Anterior cingulate cortex (tissue), 58 donors: ENCODE measurements at regions not wholly inside any gene's neighbourhood (a gene's known extent, or its start where the extent isn't known, plus 50 kb on each side); places are given as distances from the start of the nearest gene placed in this dataset.

Source experiments
- DNase-seq, 58 donors: peaks; one replicate each; lab custom pipeline; 2025; lab: John Stamatoyannopoulos, UW

DNA sequence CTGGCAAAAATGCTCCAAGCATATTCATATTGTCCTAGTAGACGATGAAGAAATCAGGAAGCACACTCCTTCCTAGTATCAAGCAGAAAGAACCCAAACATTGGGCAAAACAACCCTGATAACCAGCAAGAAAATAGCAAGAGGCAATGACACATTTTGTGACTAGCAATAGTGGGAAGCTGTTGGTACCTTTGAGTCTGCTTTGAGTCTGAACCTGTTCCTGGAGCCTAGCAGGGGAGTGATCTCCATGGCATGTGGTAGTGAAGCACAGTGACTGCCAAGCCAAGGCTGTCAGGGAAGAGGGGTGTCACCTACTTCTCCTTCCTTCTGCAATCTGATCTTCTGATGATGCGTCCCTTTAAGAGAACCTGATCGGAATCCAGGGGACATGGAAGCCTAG lies 533.9 kb downstream of the VRK1 start:
- no peak for DNase-seq

DNA sequence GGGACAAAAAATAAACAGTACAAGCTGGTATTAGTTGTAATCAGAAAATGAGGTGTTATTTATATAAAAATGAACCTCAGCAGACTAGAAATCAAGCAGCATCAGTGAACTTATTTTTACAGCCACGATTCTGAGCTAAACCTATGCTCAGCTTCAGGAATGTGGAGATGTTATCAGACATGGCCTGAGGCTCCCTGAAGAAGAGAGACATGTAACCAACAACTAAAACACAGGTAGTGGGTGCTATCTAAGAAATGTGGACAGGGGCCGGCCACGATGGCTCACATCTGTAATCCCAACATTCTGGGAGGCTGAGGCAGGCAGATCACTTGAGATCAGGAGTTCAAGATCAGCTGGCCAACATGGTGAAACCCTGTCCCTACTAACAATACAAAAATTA lies 534.3 kb downstream of the VRK1 start:
- no peak for DNase-seq

DNA sequence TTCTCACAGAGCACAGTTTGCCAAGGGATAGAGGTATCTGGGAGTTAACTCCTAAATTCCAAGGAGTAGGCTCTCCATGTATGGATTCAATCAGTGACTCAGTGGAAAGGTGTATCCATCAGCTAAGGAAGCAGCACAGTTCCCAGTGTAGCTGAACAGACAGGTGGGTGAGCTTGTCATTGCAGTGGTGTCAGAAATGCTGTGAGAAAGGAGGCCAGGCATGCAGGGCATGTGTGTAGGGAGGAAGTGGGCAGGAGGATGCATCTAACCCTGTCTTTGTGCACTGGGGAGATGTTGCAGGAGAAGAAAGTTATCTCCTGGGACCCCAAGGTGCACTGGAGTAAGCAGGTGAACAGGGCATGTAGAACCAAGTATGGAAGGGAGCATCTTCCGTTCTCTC lies 539.0 kb downstream of the VRK1 start:
- peak in 1 of 58 donors; percentile 11 for DNase-seq

DNA sequence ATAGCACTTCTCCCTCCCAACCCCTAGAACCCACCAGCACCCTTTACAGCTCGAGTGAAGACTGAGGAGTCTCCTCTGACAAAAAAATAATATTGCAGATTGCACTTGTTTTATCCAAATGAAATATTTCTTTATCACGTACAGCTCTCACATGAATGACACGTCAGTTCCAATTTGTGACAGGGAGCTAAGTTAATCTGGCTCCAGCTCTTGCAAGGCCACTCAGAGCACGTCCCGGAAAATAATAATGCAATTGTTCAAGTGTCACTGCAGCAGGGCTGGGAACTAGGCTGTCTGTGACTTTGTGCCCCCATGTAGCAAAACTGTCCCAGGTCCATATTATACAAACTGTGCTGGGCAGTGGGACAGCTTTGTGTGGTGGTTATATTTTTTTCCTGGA lies 539.6 kb downstream of the VRK1 start:
- peak in 12 of 58 donors; percentile 1 to 41 (median 10) for DNase-seq

DNA sequence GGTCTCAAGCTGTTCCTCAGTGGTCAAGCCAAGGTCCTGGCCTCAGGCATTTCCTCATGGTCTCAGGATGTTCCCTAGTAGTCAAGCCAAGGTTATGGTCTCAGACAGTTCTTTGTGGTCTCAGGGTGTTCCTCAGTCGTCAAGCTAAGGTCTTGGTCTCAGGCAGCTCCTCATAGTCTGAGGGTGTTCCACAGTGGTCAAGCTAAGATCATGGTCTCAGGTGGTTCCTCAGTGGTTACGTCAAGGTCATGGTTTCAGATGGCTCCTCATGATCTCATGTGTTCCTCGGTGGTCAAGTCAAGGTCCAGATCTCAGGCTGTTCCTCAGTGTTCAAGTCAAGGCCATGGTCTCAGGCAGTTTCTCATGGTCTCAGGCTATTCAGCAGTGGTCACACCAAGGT lies 540.1 kb downstream of the VRK1 start:
- DNase-seq: no peak

DNA sequence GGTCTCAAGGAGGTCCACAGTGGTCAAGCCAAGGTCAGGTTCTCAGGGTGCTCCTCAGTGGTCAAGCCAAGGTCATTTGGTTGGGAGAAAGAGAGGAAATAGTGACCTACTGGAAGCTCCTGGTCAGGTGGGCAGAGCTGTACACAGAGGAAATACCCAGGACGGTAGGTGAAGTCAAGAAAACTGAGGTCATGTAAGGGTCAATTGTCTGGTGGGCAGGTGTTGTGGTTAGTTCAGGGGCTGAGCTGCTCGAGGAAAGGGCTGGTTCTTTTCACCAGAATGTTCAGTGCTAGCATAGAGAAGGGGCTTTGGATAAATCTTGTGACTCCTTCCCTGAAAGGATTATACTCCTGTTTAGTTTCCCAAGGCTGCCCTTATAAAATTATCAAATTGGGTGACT lies 540.5 kb downstream of the VRK1 start:
- no peak for DNase-seq

DNA sequence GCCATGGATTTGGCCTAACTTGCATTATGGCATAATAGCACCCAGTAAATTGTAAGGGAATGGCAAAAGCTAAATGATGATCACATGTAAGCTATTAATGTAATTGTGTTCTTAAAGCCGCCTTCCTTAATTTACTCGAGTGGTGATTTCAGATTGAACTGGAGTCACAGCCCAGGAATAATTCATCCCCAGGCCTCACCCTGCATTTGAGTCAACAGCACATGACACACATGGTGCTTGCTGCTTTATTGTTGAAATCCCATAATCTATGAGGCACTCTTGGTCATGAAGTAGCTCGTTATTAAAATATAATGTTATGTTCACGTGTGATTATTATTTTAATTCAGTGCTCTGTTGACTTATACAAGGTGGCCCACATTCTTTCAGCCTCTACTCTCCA lies 547.5 kb downstream of the VRK1 start:
- DNase-seq: no peak

DNA sequence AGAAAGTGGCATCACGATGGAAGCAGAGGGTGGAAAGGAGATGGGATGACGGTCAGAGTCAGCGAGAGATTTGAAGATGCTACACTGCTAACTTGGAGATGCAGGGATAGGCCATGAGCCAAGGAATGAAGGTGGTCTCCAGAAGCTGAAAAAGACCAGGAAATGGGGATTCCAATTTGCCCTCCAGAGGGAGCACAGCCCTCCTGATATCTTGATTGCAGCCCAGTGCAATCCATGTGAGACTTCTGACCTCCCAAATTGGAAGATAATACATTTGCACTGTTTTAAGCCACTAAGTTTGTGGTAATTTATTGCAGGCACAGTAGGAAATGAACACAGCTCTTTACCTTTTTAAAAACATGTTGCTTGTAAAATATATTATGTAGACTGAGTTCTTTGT lies 549.5 kb downstream of the VRK1 start:
- no peak for DNase-seq

DNA sequence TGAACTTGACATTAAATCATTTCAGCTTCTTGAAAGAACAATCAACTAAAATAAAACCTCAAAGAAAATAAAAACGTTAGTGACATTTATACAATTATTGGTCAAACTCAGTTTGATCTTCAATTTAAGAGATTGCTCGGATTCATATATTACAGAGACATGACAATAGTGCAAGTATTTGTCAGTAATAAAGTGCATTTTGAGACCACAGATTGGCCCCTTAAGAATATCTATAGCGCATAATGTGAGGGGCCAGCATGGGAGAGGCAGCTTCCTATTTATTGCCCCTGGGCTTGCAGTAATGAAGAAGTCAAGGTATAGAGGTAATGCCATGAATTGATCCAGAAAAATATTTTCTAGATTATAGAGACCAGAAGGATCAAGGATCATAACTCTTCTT lies 552.3 kb downstream of the VRK1 start:
- DNase-seq: no peak

DNA sequence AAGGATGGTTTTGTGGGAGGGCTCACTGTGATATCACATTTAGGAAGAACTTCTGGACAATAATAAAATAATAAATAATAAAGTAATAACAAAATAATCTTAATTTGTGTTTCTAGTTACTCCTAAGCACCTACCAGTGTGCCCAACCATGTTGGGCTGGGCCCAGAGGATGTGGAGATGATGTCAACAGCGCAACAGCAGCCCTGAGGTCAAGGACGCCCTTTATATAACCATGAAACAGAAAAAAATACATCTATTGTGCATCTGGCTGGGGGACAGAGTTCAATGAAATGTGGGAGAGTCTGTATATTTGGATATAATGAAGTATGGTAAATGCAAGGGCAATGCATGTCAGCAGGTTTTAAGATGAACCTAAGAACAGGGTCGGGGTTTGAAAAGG lies 552.8 kb downstream of the VRK1 start:
- DNase-seq: no peak

DNA sequence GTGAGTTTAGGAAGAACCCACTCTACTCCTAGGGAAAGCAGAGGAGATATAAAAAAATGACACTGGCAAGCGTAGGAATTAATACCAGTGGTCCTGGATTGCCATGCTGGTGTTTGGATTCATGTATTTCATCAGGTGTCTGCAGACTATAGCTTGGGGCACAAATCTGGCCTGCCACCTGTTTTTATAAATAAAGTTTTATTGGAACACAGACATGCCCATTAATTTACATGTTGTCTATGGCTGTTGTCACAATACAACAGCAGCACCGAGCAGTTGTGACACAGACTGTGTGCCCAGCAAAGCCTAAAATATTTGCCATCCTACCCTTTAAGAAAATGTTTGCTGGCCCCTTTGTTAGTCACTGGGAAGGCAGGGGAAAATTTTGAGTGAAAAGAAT lies 553.2 kb downstream of the VRK1 start:
- no peak for DNase-seq

DNA sequence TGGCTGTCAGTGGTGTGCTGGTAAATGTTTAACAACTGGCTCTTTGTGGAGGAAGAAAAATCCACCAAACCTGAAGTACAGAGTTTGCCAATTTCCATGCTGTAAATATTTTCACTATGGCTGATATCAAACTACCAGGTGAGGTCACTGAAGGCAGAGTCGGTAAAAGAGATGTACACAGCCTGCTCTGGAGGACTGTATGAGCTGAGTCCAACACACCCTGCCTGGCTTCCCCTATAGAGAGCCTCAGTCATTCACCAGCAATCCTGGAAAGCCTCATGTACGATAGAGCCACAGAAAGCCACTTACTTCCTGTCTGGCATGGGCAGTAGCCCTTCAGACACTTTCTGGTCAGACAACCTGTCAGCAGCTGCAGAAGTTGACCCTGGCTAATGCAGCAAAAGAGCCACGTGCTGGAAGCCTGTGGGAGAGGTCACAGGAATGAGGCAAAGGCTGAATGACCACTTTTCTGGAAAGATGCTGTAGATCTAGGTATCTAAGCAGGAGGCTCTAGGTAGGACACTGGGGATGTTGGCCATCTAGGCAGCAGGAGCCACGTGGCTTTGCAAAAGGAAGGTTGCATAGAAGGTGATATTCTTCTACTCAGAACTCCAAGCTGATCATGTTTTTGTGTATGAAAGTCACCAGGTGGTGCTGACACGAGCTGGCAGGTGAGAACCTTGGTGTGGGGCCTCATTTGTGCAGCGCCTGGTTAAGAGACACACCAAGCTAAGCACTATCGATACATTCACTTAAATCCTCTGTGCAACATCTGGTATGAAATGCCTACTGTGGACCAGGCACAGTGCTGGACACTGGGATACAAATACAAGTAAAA lies 553.9 kb downstream of the VRK1 start:
- no peak for DNase-seq

DNA sequence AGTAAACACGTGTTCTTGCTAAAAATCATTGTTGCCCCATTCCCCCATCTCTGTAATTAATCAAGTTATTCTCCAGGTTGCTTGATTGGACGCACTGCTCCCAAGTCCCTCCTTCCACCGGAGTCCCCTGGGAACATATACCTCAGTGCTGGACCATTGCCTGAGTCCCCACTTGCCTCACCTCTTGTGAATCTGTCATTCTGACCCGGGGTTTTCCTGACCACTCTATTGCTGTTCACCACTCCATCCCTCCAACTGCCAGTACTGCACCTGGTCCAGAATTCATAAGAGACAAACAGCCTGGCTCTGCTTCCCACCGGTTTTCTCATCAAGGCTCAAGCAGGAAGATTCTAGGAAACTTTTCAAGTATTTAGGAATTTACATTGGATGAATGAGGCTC lies 555.9 kb downstream of the VRK1 start:
- DNase-seq: no peak

DNA sequence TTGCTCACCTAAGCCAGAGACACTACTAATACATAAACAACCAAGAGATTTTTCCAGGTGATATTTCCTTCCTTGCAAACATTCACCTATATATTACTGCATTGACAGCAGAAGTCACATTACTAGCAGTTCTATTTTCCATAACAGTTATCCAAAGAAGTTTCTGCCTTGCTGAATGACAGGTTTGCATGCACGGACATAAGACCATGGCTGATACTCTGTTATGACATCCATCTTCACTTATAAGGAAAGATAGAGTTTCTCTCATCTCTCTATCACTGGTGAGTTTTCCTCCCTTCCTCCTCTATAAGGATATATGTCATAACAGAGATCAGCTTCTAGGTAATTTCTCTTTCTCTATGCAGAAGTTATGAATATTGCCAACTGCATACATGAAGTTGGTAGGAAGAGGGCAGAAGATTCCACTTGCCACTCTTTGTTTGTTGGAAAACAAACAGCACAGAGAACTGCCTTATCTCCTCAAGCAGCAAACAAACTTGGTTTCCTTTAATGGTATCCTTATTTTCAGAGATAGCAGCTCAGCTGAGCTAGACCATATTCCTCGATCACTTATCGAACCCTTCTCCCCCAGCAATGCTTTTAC lies 557.0 kb downstream of the VRK1 start:
- no peak for DNase-seq

DNA sequence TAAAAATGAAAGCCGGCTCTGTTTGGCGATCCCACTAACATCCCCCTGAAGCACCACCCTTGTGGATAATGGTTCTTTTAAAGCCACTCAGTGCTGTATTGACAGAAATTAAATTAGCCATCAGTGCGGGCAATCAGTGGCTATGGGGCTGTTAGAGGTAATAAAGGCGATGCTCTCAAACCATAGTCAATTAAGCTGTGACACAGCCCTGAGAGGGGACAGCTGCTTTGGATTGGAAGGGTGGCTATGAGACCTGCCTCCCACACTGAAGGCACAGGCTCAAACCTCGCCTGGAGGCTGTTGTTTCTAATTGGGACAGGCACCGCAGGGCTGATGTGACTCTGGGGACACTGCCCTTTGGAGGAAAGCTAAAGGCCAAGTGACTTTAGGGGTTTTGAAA lies 562.2 kb downstream of the VRK1 start:
- no peak for DNase-seq

DNA sequence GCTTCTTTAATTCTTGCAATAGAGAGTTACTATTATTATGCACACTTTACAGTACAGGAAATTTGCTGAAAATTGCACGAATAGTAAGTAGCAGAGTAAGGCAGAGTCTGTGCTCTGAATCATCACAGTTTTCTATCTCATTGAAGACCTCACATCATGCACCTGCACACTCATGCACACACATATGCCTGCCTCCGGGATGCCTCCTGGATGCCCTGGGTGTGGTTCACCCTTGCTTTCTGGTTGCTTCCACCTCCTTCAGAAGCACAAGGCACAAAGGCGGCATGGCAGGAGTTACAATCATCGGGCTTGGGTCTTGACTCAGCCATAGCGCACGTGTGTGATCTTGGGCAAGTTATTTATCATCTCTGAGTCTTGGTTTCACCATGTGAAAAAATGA lies 564.0 kb downstream of the VRK1 start:
- no peak for DNase-seq

DNA sequence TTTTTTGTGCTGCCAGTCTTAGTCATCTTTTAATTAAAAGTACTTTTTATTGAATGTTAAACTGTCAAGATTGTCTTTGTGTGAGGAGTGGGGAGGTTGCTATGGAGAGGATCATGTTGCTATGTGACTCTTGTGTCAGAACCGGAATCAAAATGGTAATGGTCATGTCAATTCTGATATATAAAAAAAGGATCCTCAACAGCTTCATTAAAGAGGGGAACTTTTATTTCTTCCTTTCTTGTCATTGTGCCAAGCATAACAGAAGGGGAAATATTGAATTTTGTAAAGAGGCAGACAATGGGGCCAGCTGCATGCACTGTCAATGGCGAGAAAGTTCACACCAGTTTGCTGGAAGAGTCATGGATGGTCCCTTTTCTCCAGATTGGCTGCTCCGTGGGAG lies 564.8 kb downstream of the VRK1 start:
- DNase-seq: no peak

DNA sequence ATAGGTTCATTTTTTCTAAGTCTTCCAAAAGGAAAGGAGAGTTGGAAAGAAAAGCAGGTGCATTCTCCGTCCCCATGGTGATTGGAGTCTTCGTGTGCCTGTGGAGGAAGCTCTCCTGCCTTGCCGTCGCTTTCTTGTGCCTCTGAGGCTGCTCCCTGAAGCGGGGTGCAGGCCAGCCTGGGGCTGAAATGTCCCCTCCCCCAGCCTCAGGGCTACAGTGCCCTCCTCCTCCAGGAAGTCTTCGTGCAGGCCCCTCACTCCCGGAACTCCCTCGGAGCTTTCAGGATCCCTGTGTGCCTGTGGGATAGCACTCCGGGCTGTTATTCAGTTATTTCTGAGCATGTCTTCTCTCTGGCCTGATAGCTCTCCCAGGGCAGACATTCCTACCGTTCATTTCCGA lies 569.2 kb downstream of the VRK1 start:
- DNase-seq: no peak

DNA sequence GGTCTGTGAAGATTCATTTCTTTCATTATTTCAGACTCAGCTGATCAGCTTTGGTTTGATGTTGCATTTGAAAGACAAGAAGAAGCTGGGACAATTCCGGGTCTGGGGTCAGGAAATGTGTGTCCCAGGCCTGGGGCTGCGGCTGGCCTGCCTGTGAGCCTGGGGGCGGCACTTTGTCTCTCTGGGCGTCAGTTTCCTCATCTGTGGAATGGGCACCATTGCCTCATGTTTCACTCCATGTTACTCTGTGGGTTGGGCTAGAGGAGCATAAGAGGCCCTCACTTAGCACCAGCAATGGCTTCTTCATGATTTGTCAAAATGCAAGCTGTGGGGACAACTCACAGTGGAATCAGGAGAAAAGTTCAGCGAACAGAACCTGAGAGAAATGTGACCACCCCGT lies 570.1 kb downstream of the VRK1 start:
- no peak for DNase-seq

DNA sequence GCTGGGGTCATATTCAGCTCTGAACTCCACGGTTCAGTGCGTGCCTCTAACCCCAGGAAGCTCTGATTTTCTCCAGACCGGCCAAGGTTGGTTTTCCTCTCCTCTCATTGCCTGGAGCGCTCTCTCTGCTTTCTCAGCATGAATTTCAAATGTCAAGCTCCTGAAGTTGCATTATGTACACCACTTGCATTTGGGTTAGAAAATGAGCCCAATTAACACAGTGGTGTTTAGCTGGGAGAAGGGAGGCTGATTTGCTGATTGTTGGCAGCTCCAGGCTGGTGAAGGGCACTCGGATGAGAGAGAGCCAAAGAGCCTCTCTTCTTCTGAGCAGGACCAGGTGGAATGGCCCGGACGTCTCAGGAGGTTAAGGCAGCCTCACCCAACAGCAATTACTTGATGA lies 570.9 kb downstream of the VRK1 start:
- peak in 1 of 58 donors; percentile 3 for DNase-seq

DNA sequence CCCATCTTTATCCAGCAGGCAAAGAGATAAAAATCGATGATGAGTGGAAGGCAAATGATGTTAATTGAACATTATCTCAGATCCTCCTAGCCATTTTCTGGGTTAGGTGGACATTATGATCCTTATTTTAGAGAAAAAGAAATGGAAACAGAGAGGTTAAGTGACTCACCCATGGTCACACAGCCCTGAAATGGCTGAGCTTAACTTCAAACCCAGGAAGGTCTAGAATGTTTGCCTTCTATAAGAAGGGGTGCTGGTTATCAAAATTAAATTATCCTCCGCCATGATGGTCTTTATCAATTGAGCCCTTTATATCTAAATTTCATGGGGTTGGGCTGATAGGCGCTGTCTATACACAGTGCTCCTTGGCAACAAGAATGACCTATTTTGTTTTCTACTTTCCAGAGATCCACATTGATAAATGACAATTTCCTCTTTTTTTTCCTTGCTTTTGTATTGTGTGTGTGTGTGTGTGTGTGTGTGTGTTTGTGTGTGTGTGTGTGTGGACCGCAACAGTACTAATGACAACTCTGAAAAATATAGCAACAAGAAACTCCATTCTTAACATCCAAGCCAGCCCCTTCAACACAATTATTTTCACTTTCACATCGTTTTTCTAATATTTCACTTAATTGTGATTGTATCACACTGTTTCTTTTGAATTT lies 571.9 kb downstream of the VRK1 start:
- no peak for DNase-seq

DNA sequence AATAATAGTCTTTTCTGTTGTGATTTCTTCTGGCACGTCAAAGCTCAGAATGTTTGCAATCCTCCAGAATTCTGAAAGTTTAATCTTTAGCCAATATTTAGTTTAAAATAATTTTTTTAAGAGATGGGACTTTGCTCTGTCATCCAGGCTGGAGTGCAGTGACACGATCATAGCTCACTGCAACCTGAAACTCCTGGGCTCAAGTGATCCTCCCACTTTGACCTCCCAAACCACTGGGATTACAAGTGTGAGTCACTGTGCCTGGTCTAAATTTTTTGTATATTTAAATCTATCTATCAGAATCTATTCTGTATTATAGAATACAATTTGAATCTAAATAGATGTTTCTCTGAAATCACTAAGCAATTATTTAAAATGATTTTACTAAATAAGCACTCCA lies 572.7 kb downstream of the VRK1 start:
- no peak for DNase-seq
